OCI-LY3 (cell line): ENCODE measurements at regions not wholly inside any gene's neighbourhood (a gene's known extent, or its start where the extent isn't known, plus 50 kb on each side); places are given as distances from the start of the nearest gene placed in this dataset.
"Not testable (repeated sequence)": the region's sequence is repeated elsewhere in the genome, so short reads cannot be mapped to it uniquely, and the experiment has no call there.

ENCODE experiments used
- CTCF ChIP-seq: fragments of 200-600, 300-600 bp; sonication (generic); IDR thresholded peaks from 2 replicates; pipeline ENCODE4 v1.5.1; 2014; ENCODE audit warnings: antibody characterized with exemption, low read length, low read depth
- EZH2phosphoT487 ChIP-seq: fragments of 200-600 bp; shearing (Covaris generic); IDR thresholded peaks from 2 replicates; pipeline ENCODE4 v1.6.1; 2018; ENCODE audit warnings: antibody characterized with exemption, mixed run types, low read depth

- TF ChIP-seq CTCF, EZH2phosphoT487: not testable (repeated sequence)
Observed at GRCh38 chr5:99478450-99478849, 549.6 kb upstream of the CHD1 start.
